ENCODE measurements at regions not wholly inside any gene's neighbourhood (a gene's known extent, or its start where the extent isn't known, plus 50 kb on each side); places are given as distances from the start of the nearest gene placed in this dataset.

DNA sequence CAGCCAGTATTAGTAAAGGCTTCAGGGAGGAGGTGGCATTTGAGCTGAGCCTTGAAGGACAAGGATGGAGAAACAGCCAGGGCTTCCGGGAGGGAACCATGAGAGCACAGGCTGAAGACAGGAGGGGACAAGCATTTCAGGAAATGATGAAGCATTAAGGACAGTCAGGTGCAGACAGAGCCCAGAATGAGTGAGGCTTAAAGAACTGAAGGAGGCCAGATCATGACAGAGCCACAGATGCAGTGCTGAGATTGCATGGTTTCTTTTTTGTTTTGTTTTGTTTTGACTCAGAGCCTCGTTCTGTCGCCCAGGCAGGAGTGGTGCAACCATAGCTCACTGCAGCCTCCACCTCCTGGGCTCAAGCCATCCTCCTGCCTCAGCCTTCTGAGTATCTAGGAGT is 211.5 kb downstream of the SOX9 start:
- ATAC-seq (replicated peaks in 1 of 2) = peak in 1 of 2 donors; percentile 65
- no peaks in the 10 kb centered on the region for H3K4me1 Mint-ChIP-seq (ENCODE audit: low read depth)

DNA sequence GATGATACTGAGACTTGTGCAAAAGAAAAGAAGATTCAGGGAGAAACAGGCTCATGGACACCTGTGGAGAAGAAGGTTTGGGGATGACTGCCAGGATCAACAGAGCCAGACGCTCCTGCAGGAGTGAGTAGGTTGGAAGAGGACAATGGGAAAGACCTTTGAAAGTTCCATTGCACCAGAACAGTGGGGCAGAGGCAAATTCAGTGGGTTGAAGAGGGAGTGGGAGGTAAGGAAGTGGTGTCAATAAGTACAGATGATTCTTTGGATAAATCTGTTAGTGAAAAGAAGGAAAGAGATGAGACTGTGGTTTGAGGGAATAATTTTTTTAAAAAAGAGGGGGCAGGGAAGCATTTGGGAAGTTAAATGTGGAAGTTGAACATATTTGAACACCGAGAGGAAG is 212.8 kb downstream of the SOX9 start:
- Mint-ChIP-seq H3K4me3 (no peak overlapping the region), H3K27me3 (ENCODE audit: low read depth) (peaks cover 5% of the 10 kb centered on the region), H3K36me3 (ENCODE audit: insufficient read depth in 2 of 2) (no peaks in the 10 kb centered on the region), H3K27ac (no peak overlapping the region), H3K9me3 (no peaks in the 10 kb centered on the region), H3K4me1 (ENCODE audit: low read depth) (no peaks in the 10 kb centered on the region)
- no peak for DNase-seq
- no peak for ATAC-seq (replicated peaks in 1 of 2)

More for the DNA sequence above, 211.5 kb downstream of the SOX9 start:
- Mint-ChIP-seq H3K27me3 (ENCODE audit: low read depth) (no peaks in the 10 kb centered on the region), H3K27ac (no peak overlapping the region), H3K4me3 (no peak overlapping the region), H3K9me3 (no peaks in the 10 kb centered on the region), H3K36me3 (ENCODE audit: insufficient read depth in 2 of 2) (no peaks in the 10 kb centered on the region)
- no peak for DNase-seq

DNA sequence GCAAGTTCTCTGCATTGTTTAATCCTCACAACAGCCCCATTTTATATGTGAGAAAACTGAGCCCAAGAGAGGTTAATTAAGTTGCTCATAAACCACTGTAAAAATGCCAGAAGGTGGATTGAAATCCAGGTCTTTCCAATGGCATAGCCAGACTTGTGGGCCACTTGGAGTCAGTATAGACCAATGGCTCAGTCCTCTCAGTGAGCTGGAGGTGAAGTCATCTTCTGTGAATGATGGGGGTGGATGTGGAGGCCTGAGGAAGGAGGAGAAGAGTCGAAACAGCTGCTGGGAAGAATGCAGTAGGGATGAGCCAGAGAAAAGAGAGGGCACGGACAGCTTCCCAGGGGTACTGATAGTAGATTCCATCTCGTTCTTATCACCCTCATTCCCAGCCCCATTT is 213.4 kb downstream of the SOX9 start:
- Mint-ChIP-seq H3K4me3 (no peak overlapping the region), H3K9me3 (no peaks in the 10 kb centered on the region), H3K36me3 (ENCODE audit: insufficient read depth in 2 of 2) (no peaks in the 10 kb centered on the region), H3K27ac (no peak overlapping the region), H3K27me3 (ENCODE audit: low read depth) (peaks cover 5% of the 10 kb centered on the region), H3K4me1 (ENCODE audit: low read depth) (no peaks in the 10 kb centered on the region)
- DNase-seq (no peak), ATAC-seq (replicated peaks in 1 of 2) (no peak)

DNA sequence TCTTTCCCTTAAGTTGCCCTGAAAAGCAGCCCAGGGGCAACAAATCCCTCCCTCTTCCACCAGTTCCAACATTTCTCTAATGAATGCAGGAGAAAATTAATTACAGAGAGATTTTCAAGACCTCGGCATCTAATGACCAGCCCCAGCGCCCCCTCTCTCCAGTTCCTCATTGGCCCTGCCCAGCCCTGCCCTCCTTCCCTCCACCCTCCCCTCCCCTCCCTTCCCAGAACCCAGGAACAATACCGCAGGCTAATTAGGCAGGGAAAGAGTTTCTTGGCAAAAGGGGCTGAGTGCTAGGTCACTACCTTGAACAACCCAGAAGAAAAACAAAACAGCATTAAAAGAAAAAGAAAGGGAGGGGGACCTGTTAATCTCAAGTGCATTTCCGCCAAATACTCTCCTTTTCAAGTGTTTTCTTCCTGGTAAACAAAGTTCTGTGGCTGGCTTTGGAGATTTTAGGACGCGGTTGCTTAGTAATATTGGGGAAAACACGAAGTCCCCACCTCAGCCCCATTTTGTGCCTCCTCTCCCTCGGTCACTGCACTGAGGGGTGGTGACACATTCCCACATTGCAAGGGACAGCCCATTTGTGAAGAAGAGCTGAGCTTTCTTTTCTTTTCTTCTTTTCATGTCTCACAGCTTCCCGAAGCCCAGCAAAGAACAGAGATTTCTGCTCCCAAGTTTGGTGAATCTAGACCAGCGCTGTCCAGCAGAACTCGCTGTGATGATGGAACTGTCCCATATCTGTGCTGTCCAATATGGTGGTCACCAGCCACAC is 215.4 kb downstream of the SOX9 start:
- no peak overlapping the region for H3K27ac Mint-ChIP-seq
- no peaks in the 10 kb centered on the region for H3K9me3 Mint-ChIP-seq
- ATAC-seq (replicated peaks in 1 of 2) (no peak), DNase-seq (no peak)
- H3K36me3 Mint-ChIP-seq (ENCODE audit: insufficient read depth in 2 of 2) = peaks cover 0 to 2% of the 10 kb centered on the region in 2 donors
- H3K27me3 Mint-ChIP-seq (ENCODE audit: low read depth) = peaks cover 5% of the 10 kb centered on the region
- H3K4me1 Mint-ChIP-seq (ENCODE audit: low read depth) = no peaks in the 10 kb centered on the region
- no peak overlapping the region for H3K4me3 Mint-ChIP-seq

DNA sequence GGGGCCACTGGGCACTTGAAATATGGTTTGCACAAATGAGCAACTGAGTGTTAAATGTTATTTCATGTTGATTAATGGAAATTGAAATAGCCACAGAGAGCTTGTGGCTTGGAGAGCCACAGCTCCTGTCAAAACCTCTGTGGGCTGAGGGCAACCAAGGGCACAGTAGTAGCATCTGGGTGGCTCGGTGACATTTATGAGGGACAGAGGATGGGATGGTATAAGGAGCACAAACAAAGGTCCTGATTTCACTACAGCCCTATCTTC is 215.9 kb downstream of the SOX9 start:
- Mint-ChIP-seq H3K36me3 (ENCODE audit: insufficient read depth in 2 of 2) (peaks cover 0 to 2% of the 10 kb centered on the region in 2 donors), H3K27ac (no peak overlapping the region), H3K9me3 (no peaks in the 10 kb centered on the region), H3K4me3 (no peak overlapping the region), H3K27me3 (ENCODE audit: low read depth) (peaks cover 5% of the 10 kb centered on the region), H3K4me1 (ENCODE audit: low read depth) (no peaks in the 10 kb centered on the region)
- DNase-seq (no peak), ATAC-seq (replicated peaks in 1 of 2) (no peak)

DNA sequence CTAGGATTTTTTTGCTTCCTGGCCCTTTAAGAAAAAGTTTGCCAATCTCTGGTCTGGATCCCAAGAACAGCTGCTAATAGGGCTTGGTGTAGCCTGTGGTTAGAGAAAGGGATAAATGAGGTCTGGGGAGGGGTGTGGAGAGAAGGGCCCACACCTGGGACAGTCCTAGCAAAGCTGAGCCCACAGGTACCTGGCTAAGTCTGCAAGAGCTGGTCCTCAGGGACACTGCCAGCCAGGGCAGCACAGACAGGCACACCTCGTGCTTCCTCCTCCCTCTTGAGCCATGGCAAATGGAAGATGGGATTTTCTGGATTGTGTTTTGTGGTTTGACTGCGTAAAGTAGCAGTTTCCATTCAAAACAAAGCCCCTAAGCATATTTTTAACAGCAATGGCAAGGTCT is 217.5 kb downstream of the SOX9 start:
- Mint-ChIP-seq H3K9me3 (peaks cover 0 to 2% of the 10 kb centered on the region in 2 donors), H3K4me1 (ENCODE audit: low read depth) (no peaks in the 10 kb centered on the region)

DNA sequence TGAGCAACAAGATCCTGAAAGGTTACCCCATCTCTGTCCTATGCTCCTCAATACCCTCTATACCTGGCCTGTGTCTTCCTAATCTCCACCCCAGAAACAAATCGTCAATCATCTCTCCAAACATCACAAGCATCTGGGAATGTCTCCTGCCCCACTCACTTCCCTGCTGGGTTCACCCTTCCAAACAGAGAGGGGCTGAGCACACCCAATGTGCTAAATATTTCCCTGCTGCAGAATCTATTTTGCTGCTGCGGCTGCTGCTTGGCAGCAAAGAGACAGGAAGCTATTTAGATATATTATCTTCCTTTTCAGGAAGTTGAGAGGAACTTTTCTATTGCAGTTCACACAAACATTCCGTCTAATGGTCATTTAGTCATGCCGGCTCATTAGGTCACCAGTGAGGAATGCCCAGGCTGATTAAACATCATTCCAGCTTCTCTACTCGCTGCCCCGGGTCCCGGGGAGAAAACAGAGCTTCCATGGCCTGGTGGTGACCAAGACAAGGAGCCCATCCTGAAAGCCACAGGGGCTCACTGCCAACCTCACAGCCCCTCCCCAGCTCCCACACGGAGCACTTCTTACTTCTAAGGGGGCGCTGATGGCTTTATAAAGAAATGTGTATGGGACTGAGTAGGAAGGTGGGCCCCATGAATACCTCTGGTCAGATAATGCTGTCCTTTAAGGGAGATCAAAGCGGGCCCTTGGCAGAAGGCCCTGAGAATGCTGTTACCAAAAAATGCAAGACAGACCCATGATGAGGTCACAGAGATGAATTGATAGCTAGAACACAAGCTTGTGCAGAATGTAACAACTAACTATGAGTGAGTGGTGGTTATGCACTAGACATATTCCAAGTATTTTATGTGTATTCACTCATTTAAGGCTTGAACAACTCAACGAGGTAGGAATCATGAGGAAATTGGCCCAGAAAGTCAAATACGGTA is 218.3 kb downstream of the SOX9 start:
- Mint-ChIP-seq H3K9me3 (peaks cover 0 to 2% of the 10 kb centered on the region in 2 donors), H3K4me1 (ENCODE audit: low read depth) (no peaks in the 10 kb centered on the region), H3K27me3 (ENCODE audit: low read depth) (peaks cover 5% of the 10 kb centered on the region), H3K36me3 (ENCODE audit: insufficient read depth in 2 of 2) (peaks cover 0 to 2% of the 10 kb centered on the region in 2 donors), H3K4me3 (no peak overlapping the region), H3K27ac (no peak overlapping the region)
- no peak for DNase-seq
- no peak for ATAC-seq (replicated peaks in 1 of 2)

More for the DNA sequence above, 217.5 kb downstream of the SOX9 start:
- no peak overlapping the region for H3K4me3 Mint-ChIP-seq
- peaks cover 5% of the 10 kb centered on the region for H3K27me3 Mint-ChIP-seq (ENCODE audit: low read depth)
- peaks cover 0 to 2% of the 10 kb centered on the region in 2 donors for H3K36me3 Mint-ChIP-seq (ENCODE audit: insufficient read depth in 2 of 2)
- no peak overlapping the region for H3K27ac Mint-ChIP-seq
- no peak for ATAC-seq (replicated peaks in 1 of 2)
- DNase-seq = no peak

DNA sequence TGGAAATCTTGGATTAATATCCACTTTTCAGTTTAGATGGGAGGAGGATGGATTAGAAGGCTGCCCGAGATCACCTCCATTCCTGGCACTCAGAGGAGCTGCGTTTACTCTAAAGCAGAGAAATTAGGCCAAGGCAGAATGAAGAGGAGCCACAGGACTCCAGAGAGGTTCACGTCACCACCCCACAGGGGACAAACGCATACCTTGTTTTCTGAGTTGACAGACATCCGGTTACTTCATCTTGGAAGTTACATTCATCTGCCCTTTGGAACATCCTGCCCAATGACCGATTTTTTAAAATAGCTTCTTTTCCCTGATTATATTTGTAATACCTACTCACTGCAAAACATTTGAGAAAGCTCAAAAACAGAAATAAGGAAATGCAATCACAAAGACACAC is 220.0 kb downstream of the SOX9 start:
- Mint-ChIP-seq H3K9me3 (peaks cover 0 to 2% of the 10 kb centered on the region in 2 donors), H3K27me3 (ENCODE audit: low read depth) (peaks cover 5% of the 10 kb centered on the region), H3K4me3 (no peak overlapping the region), H3K36me3 (ENCODE audit: insufficient read depth in 2 of 2) (peaks cover 0 to 2% of the 10 kb centered on the region in 2 donors), H3K4me1 (ENCODE audit: low read depth) (no peaks in the 10 kb centered on the region), H3K27ac (no peak overlapping the region)
- ATAC-seq (replicated peaks in 1 of 2) = no peak
- DNase-seq = no peak

DNA sequence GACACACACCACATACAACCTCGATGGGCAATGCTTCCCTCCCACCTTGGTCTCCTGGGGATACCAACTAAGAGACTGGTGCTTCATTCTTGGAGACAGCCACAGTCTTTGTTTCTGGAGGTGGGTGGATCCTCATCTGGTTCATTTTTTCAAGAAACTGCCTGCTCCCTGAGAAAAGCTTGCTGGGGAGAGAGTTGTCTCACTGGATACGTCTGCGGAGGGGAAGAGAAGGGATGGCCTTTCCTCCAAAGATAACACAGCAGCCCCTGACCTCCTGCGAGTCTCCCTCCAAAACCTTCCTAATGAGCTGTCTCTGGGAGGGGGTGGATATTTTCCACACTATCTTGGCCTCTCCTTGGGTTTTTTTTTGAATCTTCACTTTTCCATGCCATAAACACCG is 221.2 kb downstream of the SOX9 start:
- peaks cover 0 to 2% of the 10 kb centered on the region in 2 donors for H3K9me3 Mint-ChIP-seq
- ATAC-seq (replicated peaks in 1 of 2) (no peak), DNase-seq (no peak)
- no peaks in the 10 kb centered on the region for H3K4me1 Mint-ChIP-seq (ENCODE audit: low read depth)
- peaks cover 0 to 2% of the 10 kb centered on the region in 2 donors for H3K36me3 Mint-ChIP-seq (ENCODE audit: insufficient read depth in 2 of 2)
- H3K27me3 Mint-ChIP-seq (ENCODE audit: low read depth) = peaks cover 5% of the 10 kb centered on the region
- no peak overlapping the region for H3K27ac Mint-ChIP-seq
- H3K4me3 Mint-ChIP-seq = no peak overlapping the region

DNA sequence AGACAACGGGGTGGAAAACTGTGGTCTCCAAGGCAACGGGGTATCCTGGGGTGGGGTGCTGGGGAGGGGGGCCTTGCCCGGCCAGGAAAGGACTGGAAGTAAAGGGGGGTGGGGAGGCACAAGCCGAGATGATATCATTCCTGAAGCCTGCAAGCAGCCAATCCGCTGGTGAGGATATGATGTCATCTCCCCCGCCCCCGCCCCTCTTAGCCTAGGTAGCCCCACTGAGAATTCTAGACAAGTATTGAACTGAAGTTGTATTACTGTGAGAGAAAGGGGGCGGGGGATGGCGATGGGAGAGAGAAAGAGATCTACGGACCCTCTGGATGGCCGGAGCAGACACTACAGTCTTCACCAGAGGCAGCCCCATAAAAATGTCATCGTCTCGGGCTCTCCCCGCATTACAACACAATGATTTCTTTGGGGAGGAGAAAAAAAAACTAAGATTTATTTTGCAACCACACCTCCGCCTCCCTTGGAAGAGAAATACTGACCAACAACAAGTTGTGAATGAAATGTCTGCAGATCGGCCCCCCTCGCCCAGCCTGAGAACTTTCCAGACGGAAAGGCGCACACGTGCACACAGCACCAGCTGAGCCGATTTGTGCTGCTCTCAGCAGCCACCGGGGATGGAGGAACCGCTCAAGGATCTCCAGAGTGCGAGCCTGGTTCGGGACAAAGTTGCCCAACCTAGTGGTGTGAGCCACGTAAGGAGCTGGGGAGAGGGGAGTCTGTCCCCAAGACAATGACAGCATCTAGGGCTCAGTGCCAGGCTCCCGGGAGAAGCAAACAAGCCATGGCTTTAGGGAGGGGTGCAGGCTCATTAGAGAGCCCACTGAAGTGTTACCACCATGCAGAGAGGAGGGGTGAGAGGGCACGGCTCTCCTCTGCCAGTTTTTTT is 222.1 kb downstream of the SOX9 start:
- Mint-ChIP-seq H3K36me3 (ENCODE audit: insufficient read depth in 2 of 2) (peaks cover 0 to 2% of the 10 kb centered on the region in 2 donors), H3K9me3 (peaks cover 0 to 2% of the 10 kb centered on the region in 2 donors), H3K4me3 (no peak overlapping the region), H3K27ac (no peak overlapping the region), H3K27me3 (ENCODE audit: low read depth) (peaks cover under 1% of the 10 kb centered on the region), H3K4me1 (ENCODE audit: low read depth) (no peaks in the 10 kb centered on the region)
- ATAC-seq (replicated peaks in 1 of 2) = no peak
- DNase-seq = no peak

DNA sequence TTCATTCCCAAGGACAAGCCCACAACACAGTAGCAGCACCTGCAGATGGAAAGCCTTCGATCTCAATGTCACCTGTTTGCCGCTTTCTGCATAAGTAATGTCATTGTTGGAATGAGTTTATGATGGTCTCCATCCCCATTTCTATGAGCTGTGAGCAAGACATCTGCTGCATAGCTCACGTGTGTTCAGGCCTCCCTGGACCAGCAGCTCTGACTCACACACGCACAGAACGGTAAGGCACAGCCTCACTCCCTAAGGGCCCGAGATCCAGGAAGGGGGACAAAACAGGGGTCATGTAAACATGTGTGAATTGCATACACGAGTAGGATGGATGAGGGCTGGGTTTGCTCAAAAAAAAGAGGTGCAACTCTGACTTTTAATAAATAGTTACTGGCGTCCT is 223.1 kb downstream of the SOX9 start:
- H3K9me3 Mint-ChIP-seq = peaks cover 0 to 2% of the 10 kb centered on the region in 2 donors
- peaks cover 0 to 2% of the 10 kb centered on the region in 2 donors for H3K36me3 Mint-ChIP-seq (ENCODE audit: insufficient read depth in 2 of 2)
- no peak overlapping the region for H3K27ac Mint-ChIP-seq
- H3K27me3 Mint-ChIP-seq (ENCODE audit: low read depth) = no peaks in the 10 kb centered on the region
- no peak for ATAC-seq (replicated peaks in 1 of 2)
- no peak overlapping the region for H3K4me3 Mint-ChIP-seq
- no peaks in the 10 kb centered on the region for H3K4me1 Mint-ChIP-seq (ENCODE audit: low read depth)
- DNase-seq = no peak

DNA sequence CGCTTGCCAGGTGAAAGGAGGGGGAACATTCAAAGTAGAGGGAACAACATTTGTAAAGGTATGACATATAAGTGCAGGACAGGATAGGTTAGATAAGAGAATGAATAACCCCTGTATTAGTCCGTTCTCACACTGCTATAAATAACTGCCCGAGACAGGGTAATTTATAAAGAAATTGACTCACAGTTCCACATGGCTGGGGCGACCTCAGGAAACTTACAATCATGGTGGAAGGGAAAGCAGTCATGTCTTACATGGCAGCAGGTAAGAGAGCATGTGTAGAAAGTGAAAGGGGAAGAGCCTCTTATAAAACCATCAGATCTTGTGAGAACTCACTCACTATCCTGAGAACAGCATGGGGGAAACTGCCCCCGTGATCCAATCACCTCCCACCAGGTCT is 223.8 kb downstream of the SOX9 start:
- Mint-ChIP-seq H3K4me1 (ENCODE audit: low read depth) (no peaks in the 10 kb centered on the region), H3K27ac (no peak overlapping the region), H3K27me3 (ENCODE audit: low read depth) (no peaks in the 10 kb centered on the region), H3K4me3 (no peak overlapping the region), H3K9me3 (peaks cover 0 to 2% of the 10 kb centered on the region in 2 donors), H3K36me3 (ENCODE audit: insufficient read depth in 2 of 2) (peaks cover 0 to 2% of the 10 kb centered on the region in 2 donors)
- DNase-seq (no peak), ATAC-seq (replicated peaks in 1 of 2) (no peak)

DNA sequence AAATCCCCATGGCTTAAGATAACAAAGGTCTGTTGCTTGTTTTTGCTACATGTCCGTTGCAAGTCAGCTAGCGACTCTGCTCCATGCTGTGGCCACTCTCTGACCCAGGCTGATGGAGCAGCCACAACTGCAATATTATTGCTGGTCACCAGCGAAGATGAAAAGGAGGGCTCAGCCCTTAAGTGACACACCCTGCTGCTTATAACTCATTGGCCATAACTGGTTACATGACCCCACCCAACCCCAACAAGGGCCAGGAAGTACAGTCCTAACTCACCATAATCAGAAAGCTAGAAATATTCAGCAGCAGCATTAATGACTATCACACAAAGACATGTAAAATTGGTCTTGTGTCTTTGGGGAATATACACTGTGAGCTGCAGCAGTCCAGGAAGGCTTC is 224.3 kb downstream of the SOX9 start:
- DNase-seq = no peak
- Mint-ChIP-seq H3K27me3 (ENCODE audit: low read depth) (no peaks in the 10 kb centered on the region), H3K36me3 (ENCODE audit: insufficient read depth in 2 of 2) (no peaks in the 10 kb centered on the region), H3K4me1 (ENCODE audit: low read depth) (no peaks in the 10 kb centered on the region), H3K27ac (no peak overlapping the region), H3K9me3 (peaks cover 0 to 2% of the 10 kb centered on the region in 2 donors), H3K4me3 (no peak overlapping the region)
- no peak for ATAC-seq (replicated peaks in 1 of 2)
